ENCODE measurements at regions not wholly inside any gene's neighbourhood (a gene's known extent, or its start where the extent isn't known, plus 50 kb on each side); places are given as distances from the start of the nearest gene placed in this dataset.

DNA sequence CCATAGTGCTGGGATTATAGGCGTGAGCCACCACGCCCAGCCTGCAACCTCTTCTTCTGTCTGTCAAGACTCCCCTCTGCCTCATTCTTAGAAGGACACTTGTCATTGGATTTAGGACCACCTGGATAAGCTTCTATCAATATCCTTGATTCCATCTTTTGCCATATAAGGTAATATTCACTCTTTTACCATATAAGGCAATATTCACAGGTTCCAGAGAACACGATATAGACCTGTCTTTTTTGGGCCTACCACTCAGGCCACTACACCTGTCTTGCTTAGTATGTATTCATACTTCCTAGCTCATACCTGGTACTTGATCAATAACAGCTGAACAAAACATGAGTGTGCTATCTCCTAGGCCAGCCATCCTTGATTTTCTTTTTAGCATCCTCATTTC lies 149.2 kb upstream of the TOX3 start:
- TF ChIP-seq, protein P1, sequence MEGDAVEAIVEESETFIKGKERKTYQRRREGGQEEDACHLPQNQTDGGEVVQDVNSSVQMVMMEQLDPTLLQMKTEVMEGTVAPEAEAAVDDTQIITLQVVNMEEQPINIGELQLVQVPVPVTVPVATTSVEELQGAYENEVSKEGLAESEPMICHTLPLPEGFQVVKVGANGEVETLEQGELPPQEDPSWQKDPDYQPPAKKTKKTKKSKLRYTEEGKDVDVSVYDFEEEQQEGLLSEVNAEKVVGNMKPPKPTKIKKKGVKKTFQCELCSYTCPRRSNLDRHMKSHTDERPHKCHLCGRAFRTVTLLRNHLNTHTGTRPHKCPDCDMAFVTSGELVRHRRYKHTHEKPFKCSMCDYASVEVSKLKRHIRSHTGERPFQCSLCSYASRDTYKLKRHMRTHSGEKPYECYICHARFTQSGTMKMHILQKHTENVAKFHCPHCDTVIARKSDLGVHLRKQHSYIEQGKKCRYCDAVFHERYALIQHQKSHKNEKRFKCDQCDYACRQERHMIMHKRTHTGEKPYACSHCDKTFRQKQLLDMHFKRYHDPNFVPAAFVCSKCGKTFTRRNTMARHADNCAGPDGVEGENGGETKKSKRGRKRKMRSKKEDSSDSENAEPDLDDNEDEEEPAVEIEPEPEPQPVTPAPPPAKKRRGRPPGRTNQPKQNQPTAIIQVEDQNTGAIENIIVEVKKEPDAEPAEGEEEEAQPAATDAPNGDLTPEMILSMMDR (IDR thresholded peaks at IDR 0.05), result no peak
- no peak for TF ChIP-seq POLR2A (IDR thresholded peaks at IDR 0.05)
- TF ChIP-seq POLR2AphosphoS5 (IDR thresholded peaks at IDR 0.05), result no peak

Data from stomach (tissue), 4 donors.